ENCODE measurements at regions not wholly inside any gene's neighbourhood (a gene's known extent, or its start where the extent isn't known, plus 50 kb on each side); places are given as distances from the start of the nearest gene placed in this dataset.

DNA sequence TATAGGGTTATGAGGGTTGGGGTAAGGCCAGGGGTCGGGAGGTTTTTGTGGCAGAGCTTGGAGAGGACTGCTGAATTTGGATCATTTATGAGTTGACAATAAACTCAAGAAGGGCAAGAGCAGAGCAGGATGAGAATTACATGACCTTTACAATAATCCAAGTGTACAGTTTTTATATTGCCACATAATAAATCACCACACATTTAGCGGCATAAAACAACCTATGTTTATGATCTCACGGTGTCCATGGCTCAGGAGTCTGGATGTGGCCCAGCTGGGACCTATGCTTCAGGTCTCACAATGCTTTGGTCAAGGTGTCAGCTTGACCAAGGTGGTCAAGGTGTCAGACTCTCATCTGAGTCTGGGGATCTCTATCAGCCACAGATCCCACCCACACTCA lies 118.3 kb upstream of the WSCD1 start:
- Histone ChIP-seq H3K9me3 (ENCODE audit: control insufficient read depth, insufficient read depth, low read length) (peaks cover 7% of the 10 kb centered on the region; the same call in 1 of the 2 replicates), H4K5ac (ENCODE audit: low read depth, low read length) (no peak overlapping the region), H3K14ac (replicated peaks; ENCODE audit: low read depth, low read length) (no peak overlapping the region), H3K9ac (ENCODE audit: low read depth, low read length) (no peak overlapping the region), H3K36me3 (ENCODE audit: control insufficient read depth, insufficient read depth, low read length) (no peaks in the 10 kb centered on the region), H3K23ac (ENCODE audit: low read depth, low read length) (no peak overlapping the region), H2BK20ac (ENCODE audit: low read depth, low read length) (no peak overlapping the region), H4K91ac (ENCODE audit: insufficient read depth, low read depth, low read length) (no peak overlapping the region), H4K8ac (ENCODE audit: low read depth in 2 of 2, low read length in 2 of 2) (no peak overlapping the region), H2BK15ac (ENCODE audit: low read depth, low read length) (no peak overlapping the region), H3K79me1 (ENCODE audit: low read depth in 1 of 2, low read length in 2 of 2) (no peaks in the 10 kb centered on the region), H3K27me3 (ENCODE audit: control insufficient read depth, insufficient read depth, low read length) (no peaks in the 10 kb centered on the region), H3K9me1 (ENCODE audit: insufficient read depth, low read length) (no peaks in the 10 kb centered on the region), H3K4me2 (ENCODE audit: low read depth, low read length) (no peak overlapping the region), H3K27ac (ENCODE audit: insufficient read depth, low read length) (no peak overlapping the region), H2AK9ac (replicated peaks; ENCODE audit: low read depth, low read length, poor library complexity) (no peak overlapping the region), H2AK5ac (ENCODE audit: low read depth, low read length) (no peak overlapping the region), H3K18ac (ENCODE audit: low read depth, low read length) (no peak overlapping the region), H4K20me1 (ENCODE audit: insufficient read depth, low read length) (no peaks in the 10 kb centered on the region), H2BK120ac (ENCODE audit: low read depth, low read length) (no peak overlapping the region), H3K4me3 (ENCODE audit: insufficient read depth, low read depth, low read length) (no peak overlapping the region), H2AFZ (replicated peaks; ENCODE audit: low read length, poor library complexity) (no peak overlapping the region), H3K4me1 (ENCODE audit: control insufficient read depth, insufficient read depth, low read length) (no peaks in the 10 kb centered on the region), H3K56ac (ENCODE audit: extremely low read depth, insufficient read depth, low read length) (no peak overlapping the region), H3K4ac (ENCODE audit: low read depth, low read length) (no peak overlapping the region), H2BK5ac (ENCODE audit: low read depth, low read length, poor library complexity, severe bottlenecking) (no peak overlapping the region)
- no TSS peak for BruUV-seq (replicated peaks)
- in situ Hi-C loops (cut with MboI; ENCODE audit: low sequenced_read_pairs): no loop called here
- TF ChIP-seq RCOR1 (IDR thresholded peaks at IDR 0.05; ENCODE audit: insufficient replicate concordance, low read length) (no peak), FOS (IDR thresholded peaks at IDR 0.05; ENCODE audit: low read depth, low read length) (no peak)
- intact Hi-C loops (cut with micrococcal nuclease): no loop called here
- dilution Hi-C loops (cut with HindIII; ENCODE audit: low sequenced_read_pairs, unreplicated experiment): no loop called here
- ChIA-PET CTCF (no interaction called here), POLR2A (ENCODE audit: unreplicated experiment) (no interaction called here)
- WGBS, 2 experiments (ENCODE audit: extremely low coverage in 2 of 2, insufficient read length in 1 of 2): 0% methylated on average over 1 of the region's 3 CpGs; no CpG with 5 or more reads in 1 of the 2 experiments
- ATAC-seq (ENCODE audit: low read depth): no peak
- DNase-seq: no peak
